GM18519 (cell line): ENCODE measurements at regions not wholly inside any gene's neighbourhood (a gene's known extent, or its start where the extent isn't known, plus 50 kb on each side); places are given as distances from the start of the nearest gene placed in this dataset.

Experiments used
- ATAC-seq: cut with Tn5 transposase; IDR thresholded peaks from one replicate; pipeline ENCODE4 v1.9.1; 2021; ENCODE audit warnings: mild to moderate bottlenecking, moderate library complexity; ENCODE audit not compliant: unreplicated experiment, low FRiP score

DNA sequence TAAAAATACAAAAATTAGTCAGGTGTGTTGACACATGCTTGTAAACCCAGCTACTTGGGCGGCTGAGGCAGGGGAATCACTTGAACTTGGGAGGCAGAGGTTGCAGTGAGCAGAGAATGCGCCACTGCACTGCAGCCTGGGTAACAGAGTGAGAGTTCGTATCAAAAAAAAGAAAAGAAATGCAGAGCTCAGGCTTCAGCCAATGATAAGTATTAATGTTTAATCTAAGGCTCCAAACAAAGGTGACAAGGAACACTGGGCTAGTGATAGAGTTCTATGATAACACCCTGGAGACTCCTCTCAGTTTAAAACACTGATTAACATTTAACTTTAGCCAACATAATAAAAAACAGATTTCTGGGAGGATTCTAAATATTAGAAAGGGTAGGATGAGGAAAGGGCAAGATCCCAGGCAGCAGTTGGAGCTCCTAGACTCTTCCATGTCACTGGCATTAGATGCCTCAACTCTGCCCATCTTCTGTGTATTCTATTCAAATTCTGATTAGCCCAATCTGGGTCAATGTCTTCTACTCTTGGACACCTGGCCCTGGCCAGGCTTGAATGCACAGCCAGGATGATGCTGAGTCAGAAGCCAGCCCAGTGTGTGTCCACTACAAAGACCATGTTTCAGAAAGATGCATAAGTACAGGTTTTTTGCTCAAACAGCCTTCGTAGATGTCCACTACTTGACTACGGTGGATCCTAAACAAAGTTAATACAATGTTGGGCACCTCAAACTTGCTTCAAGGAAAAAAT lies 91.0 kb upstream of the FAM169A start:
- no peak for ATAC-seq

DNA sequence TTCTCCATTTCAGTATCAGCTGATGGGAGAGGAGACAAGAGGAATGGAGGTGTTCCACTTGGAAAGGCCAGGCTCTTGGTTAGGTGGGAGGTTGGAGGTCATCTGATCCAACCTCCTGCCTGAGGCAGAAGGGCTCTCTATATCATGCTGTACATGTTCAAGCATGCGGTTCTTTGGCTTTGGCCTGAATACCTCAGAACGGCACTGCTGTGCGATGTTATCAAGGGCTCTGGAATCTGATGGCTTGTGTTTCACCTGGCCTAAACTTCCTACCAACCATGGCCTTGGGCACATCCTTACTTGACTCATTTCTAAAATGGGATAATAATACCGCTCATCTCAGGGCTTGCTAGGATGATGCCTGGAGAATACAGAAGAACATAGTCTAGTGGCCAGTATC lies 90.1 kb upstream of the FAM169A start:
- ATAC-seq = no peak

DNA sequence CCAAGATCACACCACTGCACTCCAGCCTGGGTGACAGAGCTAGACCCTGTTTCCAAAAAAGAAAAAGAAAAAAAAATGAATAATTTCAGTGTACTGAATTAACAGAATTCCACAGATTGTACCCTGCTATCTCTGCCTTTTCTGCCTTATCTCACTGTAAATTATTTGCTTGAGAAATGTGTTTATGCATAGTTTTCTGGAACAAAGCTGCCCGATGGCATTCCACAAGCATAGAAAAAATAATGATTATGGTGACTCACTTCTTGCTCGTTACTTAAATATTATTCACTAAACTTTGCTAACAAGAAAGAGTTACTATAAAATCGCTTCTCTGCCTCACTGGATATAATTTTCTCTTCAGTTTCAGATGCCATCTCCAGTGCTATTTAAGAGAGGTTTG lies 88.7 kb upstream of the FAM169A start:
- ATAC-seq = no peak

DNA sequence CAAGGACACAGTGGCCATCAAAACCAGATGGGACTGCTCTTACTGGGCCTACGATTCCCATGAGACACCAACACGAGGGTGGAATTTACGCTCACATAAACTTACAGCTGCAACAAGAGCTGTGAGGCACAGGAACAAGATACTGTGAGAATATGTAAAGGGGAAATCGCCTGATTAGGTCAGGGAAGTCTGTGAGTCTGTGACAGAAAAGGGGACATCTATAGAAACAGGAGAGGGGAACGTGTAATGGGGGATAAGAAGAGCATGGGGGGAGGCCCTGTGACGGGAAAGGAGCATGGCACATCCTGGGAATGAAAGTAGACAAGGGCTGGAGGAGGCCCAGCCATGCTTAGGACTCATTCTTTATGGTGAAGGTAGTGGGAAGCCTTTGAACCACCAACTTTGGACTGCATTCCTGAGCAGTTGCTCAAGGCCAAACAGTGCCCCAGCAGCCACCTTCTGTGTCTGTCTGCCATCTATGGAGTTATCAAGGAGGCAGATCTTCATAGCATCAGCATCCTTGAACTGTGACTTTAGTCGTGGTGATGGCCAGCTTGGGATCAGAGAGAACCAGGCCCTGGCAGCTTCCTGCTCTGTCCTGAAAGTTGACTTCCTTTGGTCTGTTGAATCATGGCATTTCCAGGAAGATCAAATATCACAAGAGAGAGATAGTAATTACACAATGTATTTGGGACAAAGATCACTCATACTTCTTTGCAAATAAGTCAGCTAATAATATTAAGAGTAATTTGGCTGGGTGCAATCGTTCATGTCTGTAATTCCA lies 87.9 kb upstream of the FAM169A start:
- peak; percentile 76 for ATAC-seq

- ATAC-seq = no peak
These were observed 87.4 kb upstream of the FAM169A start for GRCh38 chr5:74953554-74953936.

GRCh38 chr5:74952406-74952805 lies 86.2 kb upstream of the FAM169A start:
- ATAC-seq = no peak

- ATAC-seq = no peak
These were observed 85.7 kb upstream of the FAM169A start for GRCh38 chr5:74951865-74952264.

- no peak for ATAC-seq
These were observed 84.8 kb upstream of the FAM169A start for GRCh38 chr5:74950836-74951515.

DNA sequence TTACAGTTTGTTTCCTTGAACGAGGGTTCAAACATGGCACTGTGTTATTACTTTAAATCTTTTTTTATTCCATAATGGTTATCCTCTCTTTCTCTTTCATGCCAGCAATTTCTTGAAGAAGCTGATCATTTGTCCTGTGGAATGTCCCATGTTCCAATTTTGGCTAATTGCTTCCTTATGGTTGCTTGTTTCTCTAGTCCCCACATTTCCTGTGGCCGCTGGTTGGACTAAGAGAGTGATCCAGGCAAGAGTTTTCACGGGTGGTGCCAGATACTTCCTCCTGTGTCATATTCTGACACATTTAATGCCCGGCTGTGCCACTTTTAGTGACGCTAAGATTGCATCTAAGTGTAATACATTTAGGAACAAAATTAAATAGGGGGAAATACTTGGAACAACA lies 83.8 kb upstream of the FAM169A start:
- ATAC-seq = no peak

DNA sequence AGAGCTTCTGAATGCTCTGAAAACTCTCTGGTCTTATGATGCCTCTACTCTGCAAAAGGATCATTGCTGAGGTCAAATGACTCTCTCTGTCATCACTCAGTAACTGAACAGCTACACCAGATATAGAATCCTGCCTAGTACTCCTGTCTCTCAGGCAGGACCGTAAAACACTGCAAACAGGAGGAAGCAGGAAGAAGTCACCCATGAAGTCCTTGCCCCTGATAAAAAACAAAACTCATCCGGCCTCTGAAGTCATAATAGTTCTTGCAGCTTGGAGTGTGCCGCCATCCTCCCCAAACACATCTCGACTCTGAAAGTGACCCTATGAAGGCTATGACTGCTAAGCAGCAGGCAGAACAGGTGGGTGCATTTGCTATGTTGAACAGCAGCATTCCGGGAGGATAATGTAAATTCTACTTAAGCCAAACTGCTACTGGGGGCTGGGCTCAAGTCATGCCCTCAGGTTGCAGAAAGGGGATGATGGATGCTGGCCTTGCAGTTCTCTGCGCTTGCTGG lies 81.9 kb upstream of the FAM169A start:
- no peak for ATAC-seq

DNA sequence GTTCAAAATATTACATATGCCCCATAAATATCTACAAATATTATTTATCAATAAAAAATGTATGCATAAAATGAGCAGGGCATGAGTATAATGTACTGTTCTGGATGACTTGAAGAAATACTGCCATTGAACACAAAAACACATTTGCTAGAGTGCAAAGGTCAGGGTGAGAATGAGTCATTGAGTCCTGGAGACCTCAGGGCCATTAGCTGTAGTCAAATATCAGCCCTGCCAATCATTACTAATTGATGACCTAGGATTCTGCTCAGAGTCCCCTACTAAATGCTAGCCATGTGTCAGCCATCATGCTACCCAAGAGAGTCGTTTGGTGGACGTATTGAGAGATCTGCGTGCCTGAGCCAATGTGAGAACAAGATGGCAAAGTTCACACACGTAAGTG lies 80.3 kb upstream of the FAM169A start:
- no peak for ATAC-seq

DNA sequence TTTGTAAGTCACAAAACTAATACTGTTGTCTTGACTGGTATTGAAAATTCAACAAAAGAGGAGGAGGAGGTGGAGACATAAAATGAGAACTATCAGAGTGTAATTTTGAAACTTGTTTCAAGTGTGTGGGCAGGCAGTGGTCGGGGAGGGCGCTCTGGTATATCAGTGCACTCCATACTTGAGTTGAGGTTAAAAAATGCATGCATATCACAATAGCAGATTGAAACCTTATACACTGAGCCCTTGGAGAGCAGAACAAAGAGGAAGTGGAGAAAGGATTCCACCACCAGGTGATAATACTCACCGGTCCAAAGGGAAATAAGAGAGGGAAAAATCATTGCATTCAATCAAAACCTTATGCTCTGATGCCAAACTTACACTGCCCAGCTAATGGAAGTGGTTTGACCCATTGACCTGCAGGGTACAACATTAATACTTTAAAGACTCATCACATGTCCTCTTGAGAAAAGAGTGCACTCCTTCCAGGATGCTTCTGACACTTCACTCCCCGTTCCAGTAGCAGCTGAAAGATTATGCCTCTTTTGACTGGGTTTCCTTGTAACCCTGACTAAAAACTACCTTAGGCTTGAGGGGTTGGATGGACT lies 79.5 kb upstream of the FAM169A start:
- peak; percentile 90 for ATAC-seq

- ATAC-seq = no peak
These were observed 77.7 kb upstream of the FAM169A start for GRCh38 chr5:74943905-74944304.

DNA sequence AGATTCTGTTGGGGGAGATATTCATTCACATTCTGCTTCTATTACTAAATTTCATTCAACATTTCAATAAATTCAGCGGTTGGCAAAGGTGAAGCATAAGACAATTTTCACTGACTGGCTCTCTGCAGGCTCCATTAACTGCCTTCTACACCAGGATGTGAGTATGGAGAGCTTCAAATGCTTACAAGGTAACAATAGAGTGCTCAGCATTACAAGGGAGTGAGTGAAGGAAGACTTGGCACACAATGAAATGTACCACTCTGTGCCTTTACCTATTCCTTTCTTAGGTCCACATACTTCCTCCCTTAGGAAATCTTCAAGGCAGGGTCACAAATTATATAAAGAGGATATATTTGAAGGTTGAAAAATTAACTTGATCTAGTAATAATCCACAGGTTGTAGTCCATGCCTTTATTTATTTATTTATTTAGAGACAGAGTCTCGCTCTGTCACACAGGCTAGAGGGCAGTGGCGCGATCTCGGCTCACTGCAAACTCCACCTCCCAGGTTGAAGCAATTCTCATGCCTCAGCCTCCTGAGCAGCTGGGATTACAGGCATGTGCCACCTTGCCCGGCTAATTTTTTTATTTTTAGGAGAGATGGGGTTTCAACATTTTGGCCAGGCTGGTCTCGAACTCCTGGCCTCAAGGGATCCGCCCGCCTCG lies 76.6 kb upstream of the FAM169A start:
- no peak for ATAC-seq

DNA sequence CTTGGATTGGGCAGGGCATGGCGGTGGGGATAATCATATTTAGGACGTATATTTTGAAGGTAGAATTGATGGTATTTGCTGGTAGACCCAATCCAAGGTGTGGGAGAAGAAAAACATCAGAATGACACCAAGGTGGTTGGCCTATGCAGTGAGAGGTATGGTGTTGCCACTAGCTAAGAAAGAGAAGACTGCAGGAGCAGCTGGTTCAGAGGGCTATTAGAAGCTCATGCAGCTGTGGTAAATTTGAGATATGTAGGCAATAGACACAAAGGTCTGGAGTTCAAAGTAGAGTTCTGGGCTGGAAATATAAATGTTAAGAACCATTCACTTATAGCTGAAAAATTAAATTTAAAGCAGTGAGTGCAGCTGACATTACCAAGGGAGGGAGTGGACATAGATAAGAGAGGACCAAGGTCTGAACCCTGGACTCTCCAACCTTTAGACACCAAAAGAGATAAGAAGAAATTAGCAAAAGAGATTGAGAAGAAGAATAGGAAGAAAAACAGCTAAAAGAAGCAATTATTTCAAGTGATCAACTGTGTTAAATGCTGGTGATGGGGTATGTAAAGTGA lies 74.7 kb upstream of the FAM169A start:
- no peak for ATAC-seq

DNA sequence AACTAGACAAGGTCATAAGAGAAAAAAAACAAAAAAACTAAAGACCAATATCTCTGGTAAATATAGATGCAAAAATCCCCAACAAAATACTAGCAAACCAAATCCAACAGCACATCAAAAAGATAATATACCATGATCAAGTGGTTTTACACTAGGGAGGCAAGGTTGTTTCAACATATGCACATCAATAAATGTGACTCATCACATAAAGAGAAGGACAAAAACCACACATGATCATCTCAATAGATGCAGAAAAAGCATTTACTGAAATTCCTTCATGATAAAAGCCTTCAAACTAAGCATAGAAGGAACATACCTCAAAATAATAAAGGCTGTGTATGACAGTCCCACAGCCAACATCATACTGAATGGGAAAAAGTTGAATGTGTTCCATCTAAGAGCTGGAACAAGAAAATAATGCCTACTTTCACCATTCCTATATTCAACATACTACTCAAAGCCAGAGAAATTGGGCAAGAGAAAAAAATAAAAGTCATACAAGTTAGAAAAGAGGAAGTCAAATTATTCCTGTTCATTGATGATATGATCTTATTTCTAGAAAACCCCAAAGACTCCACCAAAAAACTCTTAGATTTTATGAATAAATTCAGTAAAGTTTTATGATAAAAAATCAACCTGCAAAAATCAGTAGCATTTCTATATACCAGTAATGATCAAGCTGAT lies 72.2 kb upstream of the FAM169A start:
- no peak for ATAC-seq

DNA sequence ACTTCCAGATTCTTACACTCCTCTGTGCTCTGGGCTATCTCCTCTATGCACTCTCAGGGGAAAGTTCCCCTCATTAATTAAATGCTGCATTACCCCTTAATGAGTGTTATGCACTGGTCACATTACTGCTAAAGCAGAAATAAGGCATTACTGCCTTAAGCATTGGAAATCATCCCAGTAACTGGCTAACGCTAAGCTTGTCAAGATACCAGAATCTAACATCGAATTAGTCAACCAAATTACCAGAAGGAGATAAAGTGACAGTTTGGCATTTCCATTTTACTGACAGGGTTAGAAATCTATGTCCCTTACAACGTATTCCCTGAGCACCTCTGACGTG lies 69.5 kb upstream of the FAM169A start:
- no peak for ATAC-seq

DNA sequence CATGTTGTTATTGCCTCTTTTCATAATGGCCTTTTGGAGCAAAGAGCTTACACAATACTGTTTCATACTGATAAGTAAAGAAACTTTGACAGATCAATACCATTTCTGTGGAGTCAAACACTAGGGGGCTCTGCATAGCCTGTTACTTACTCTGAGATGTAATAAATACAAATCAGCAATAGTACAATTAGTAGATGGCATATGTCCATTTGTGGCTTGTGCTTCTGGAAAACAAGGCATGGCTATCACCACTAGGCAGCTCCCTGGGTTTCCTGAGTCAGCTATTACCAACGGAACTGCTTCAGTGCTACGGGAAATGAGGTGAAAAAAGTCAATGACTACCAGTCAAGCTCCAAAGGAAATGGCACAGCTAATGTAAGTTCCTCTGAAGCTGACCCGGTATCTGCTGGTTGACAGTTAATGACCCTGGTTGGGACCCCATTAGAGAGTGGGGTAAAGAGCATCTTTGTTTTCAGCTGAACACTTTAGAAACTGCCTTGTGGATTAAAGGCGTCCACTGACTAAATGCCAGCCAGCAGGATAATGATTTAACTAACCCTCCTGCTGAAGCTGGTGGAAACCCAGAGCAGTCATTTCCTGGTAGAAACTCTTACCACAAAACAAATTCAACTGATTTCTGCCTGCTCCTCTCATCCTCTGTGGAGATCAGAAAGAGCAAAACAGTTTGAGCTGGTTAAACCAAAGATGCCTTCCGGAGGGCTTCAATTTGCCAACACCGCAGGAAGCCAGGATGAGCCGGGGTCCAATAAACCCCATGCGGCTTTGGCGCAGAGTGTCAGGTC lies 69.0 kb upstream of the FAM169A start:
- ATAC-seq = no peak

DNA sequence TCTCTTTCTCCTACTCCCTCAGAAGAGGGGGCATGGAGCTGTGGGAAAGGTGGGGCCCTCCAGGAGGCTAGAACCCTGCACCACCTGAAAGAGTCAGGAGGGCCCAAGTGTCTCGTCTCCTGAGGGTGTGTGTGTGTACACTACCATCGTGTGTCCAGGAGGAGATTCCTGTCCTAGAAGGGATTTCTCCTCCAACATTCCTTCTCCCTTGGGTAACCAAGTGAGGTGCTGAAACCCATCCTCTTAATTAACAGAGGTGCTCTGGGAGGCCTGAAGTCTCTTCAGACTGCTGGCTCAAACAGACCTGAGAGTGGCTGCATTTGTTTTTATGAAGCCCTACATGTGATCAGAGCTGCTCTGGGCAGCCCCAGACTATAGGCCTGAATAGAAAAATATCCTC lies 61.1 kb upstream of the FAM169A start:
- no peak for ATAC-seq
